ENCODE measurements at regions not wholly inside any gene's neighbourhood (a gene's known extent, or its start where the extent isn't known, plus 50 kb on each side); places are given as distances from the start of the nearest gene placed in this dataset.

DNA sequence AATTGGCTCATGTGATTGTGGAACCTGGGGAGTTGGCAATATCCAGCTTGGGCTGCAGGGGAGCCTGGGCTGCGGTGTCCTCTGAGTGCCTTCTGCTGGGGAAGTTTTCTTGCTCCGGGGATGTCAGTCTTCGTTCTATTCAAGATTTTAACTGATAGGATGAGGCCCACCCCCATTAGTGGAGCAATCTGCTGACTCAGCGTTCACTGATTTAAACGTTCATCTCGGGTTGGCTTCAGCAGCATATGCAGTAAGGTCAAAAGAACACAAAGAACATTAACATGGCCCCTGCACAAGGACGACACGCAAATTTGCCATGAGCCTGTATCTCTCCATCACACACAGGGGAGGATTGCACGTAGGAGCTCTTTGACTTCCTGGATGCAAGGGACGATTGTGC, 360.6 kb upstream of the ADARB2 start:
- DNase-seq = no peak

DNA sequence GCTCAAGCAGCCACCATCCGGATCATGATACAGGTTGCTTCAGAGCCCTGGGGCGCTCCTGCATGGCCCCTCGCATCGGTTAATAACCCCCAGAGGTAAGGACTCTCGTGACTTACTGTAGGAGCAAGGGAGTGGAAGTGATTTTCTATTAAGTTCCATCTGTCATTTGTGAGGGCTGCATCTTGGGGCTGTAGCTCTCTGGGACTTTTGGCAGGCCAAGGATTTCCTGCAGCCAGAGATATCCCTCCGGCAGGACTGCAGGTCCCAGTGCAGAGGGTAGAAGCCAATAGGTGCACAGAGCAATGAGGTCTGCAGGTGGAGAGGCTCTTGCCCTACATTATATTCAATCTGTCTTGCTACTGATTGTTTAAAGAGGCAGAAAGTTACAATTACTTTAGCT, 356.8 kb upstream of the ADARB2 start:
- no peaks in the 10 kb centered on the region for H3K9me3 ChIP-seq (replicated peaks)
- no peak for DNase-seq
- no peaks in the 10 kb centered on the region for H3K27me3 ChIP-seq (ENCODE audit: low read depth)
- no peak overlapping the region for H3K4me3 ChIP-seq
- intact Hi-C loops (cut with micrococcal nuclease) = no loop called here
- no peak overlapping the region for H3K27ac ChIP-seq (replicated peaks)
- TF ChIP-seq, protein P1, sequence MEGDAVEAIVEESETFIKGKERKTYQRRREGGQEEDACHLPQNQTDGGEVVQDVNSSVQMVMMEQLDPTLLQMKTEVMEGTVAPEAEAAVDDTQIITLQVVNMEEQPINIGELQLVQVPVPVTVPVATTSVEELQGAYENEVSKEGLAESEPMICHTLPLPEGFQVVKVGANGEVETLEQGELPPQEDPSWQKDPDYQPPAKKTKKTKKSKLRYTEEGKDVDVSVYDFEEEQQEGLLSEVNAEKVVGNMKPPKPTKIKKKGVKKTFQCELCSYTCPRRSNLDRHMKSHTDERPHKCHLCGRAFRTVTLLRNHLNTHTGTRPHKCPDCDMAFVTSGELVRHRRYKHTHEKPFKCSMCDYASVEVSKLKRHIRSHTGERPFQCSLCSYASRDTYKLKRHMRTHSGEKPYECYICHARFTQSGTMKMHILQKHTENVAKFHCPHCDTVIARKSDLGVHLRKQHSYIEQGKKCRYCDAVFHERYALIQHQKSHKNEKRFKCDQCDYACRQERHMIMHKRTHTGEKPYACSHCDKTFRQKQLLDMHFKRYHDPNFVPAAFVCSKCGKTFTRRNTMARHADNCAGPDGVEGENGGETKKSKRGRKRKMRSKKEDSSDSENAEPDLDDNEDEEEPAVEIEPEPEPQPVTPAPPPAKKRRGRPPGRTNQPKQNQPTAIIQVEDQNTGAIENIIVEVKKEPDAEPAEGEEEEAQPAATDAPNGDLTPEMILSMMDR (IDR thresholded peaks at IDR 0.05; ENCODE audit: borderline replicate concordance) = no peak
- H3K36me3 ChIP-seq = no peaks in the 10 kb centered on the region
- no peaks in the 10 kb centered on the region for H3K4me1 ChIP-seq

More for the DNA sequence above, 360.6 kb upstream of the ADARB2 start:
- TF ChIP-seq, protein P1 (IDR thresholded peaks at IDR 0.05; ENCODE audit: borderline replicate concordance) = no peak
- Histone ChIP-seq H3K4me3 (no peak overlapping the region), H3K4me1 (no peaks in the 10 kb centered on the region), H3K36me3 (no peaks in the 10 kb centered on the region), H3K27ac (replicated peaks) (no peak overlapping the region), H3K9me3 (replicated peaks) (no peaks in the 10 kb centered on the region), H3K27me3 (ENCODE audit: low read depth) (no peaks in the 10 kb centered on the region)
- intact Hi-C loops (cut with micrococcal nuclease) = no loop called here

DNA sequence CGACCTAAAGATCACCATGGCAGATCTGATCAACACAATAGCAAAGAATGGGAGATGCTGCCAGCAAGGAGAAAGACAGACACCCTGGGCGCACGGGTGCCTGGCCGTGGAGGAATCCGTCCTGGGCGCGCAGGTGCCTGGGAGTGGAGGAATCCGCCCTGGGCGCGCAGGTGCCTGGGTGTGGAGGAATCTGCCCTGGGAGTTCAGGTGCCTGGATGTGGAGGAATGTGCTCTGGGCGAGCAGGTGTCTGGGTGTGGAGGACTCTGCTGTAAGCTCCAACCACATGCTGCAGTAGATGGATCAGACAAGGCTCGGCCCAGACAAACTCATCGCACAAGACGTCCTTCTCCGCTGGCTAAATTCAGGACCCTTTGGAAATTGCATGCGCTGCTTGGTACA, 346.3 kb upstream of the ADARB2 start:
- Histone ChIP-seq H3K4me1 (no peaks in the 10 kb centered on the region), H3K4me3 (no peak overlapping the region), H3K36me3 (no peaks in the 10 kb centered on the region), H3K27ac (replicated peaks) (no peak overlapping the region), H3K9me3 (replicated peaks) (peaks cover 4% of the 10 kb centered on the region), H3K27me3 (ENCODE audit: low read depth) (no peaks in the 10 kb centered on the region)
- TF ChIP-seq, protein P1 (IDR thresholded peaks at IDR 0.05; ENCODE audit: borderline replicate concordance) = no peak
- intact Hi-C loops (cut with micrococcal nuclease) = no loop called here
- no peak for DNase-seq

DNA sequence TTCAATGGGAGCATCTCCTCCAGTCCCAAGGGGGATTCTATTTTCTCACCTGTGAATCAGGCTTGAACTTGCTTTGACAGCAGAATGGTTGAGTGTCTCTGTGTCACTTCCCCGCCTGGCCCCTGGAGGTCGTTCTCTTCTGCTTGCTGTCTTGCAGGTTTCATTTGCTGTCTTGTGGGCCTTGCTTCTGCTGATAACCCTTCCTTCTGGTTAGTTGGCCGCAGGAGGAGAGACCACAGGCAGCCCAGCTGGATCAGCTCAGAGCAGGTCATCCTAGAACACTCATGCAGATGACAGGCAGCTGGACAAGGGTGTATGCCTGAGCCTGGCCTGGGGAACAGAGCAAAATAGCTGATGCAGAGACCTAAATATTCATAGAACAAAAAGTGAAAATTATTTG, 344.2 kb upstream of the ADARB2 start:
- DNase-seq = peak; percentile 32

DNA sequence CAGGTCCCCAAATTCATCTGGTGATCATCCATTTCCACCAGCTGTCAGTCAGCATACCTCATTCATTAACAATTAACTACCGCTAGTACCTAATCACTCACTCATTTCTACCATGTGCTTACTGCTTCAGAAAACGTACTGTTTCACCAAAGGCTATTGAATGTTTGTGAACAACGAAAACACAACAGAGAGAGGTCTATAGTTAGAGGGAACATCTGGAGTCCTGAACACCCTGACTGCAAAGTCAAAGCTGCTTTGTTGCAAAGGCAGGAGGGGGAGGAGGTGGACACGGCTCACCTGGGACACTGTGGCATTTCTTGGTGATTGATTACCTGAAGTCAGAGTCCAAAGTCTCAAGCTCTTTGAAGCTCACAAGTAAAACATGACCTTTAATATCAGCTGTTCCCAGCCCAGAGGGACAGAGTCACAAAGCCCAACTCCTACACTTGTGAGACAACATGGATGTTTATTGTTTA, 342.3 kb upstream of the ADARB2 start:
- TF ChIP-seq, protein P1 (IDR thresholded peaks at IDR 0.05; ENCODE audit: borderline replicate concordance) = no peak
- intact Hi-C loops (cut with micrococcal nuclease) = no loop called here
- Histone ChIP-seq H3K36me3 (no peaks in the 10 kb centered on the region), H3K27ac (replicated peaks) (no peak overlapping the region), H3K27me3 (ENCODE audit: low read depth) (no peaks in the 10 kb centered on the region), H3K4me1 (no peaks in the 10 kb centered on the region), H3K4me3 (no peak overlapping the region), H3K9me3 (replicated peaks) (no peaks in the 10 kb centered on the region)
- no peak for DNase-seq

More for the DNA sequence above, 344.2 kb upstream of the ADARB2 start:
- TF ChIP-seq, protein P1 (IDR thresholded peaks at IDR 0.05; ENCODE audit: borderline replicate concordance) = peak; percentile 14
- H3K27ac ChIP-seq (replicated peaks) = no peak overlapping the region
- intact Hi-C loops (cut with micrococcal nuclease) = no loop called here
- no peaks in the 10 kb centered on the region for H3K4me1 ChIP-seq
- H3K27me3 ChIP-seq (ENCODE audit: low read depth) = no peaks in the 10 kb centered on the region
- no peaks in the 10 kb centered on the region for H3K9me3 ChIP-seq (replicated peaks)
- no peak overlapping the region for H3K4me3 ChIP-seq
- H3K36me3 ChIP-seq = no peaks in the 10 kb centered on the region

DNA sequence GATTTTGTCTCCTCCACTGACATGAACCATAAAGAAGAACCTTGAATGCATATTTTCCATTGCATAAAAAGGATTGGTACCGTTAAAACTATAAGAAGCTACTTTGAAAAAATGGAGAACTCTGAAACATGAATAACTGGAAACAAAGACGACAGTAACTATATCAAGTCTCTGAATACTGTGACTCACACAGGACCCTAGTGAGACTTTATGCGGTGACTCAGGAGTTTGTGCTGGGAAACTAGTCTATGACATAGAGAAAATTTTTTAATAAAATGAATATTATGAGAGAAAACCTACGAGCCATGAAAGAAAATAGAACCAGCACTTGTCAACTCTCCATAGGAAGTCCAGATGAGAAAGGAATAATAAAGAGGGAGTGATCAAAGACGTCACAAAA, 339.9 kb upstream of the ADARB2 start:
- intact Hi-C loops (cut with micrococcal nuclease) = no loop called here
- no peak overlapping the region for H3K4me3 ChIP-seq
- H3K4me1 ChIP-seq = no peaks in the 10 kb centered on the region
- no peaks in the 10 kb centered on the region for H3K36me3 ChIP-seq
- H3K27ac ChIP-seq (replicated peaks) = no peak overlapping the region
- no peak for DNase-seq
- H3K27me3 ChIP-seq (ENCODE audit: low read depth) = no peaks in the 10 kb centered on the region
- H3K9me3 ChIP-seq (replicated peaks) = no peaks in the 10 kb centered on the region
- TF ChIP-seq, protein P1 (IDR thresholded peaks at IDR 0.05; ENCODE audit: borderline replicate concordance) = no peak

Data from left ventricle myocardium inferior (tissue), 1 donor.